ENCODE measurements at regions not wholly inside any gene's neighbourhood (a gene's known extent, or its start where the extent isn't known, plus 50 kb on each side); places are given as distances from the start of the nearest gene placed in this dataset.

DNA sequence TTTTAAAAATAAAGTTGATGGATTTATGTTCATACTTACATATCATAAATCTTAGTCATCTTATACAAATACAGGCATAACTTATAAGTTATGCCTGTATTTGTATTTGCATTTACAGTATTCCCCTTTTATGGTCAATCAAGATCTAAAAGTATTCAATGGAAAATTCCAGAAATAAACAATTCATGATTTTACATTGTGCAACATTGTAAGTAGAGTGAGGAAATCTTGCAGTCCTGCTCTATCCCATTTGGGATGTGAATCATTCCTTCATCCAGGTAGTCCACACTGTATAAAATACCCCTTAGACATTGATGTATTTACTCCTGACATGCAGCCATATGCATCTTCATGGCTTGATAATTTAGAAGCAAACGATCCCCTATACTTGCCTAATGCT lies 795.3 kb downstream of the SLITRK1 start:
- Histone ChIP-seq H3K36me3 (ENCODE audit: insufficient read depth, low read length) (no peaks in the 10 kb centered on the region), H3F3A (ENCODE audit: insufficient read depth, low read length, poor library complexity, severe bottlenecking) (no peaks in the 10 kb centered on the region), H3K27ac (ENCODE audit: low read length) (no peak overlapping the region), H3K27me3 (ENCODE audit: insufficient read depth, low read depth, low read length) (no peaks in the 10 kb centered on the region), H2AFZ (ENCODE audit: low read depth, low read length) (no peak overlapping the region), H3K4me2 (ENCODE audit: low read length) (no peak overlapping the region), H3K4me3 (ENCODE audit: low read length) (no peak overlapping the region), H3K9ac (ENCODE audit: low read length) (no peak overlapping the region), H3K9me3 (ENCODE audit: low read length) (peaks cover 5% of the 10 kb centered on the region), H4K20me1 (ENCODE audit: insufficient read depth) (no peaks in the 10 kb centered on the region), H3K79me2 (replicated peaks; ENCODE audit: insufficient read depth, low read length) (no peaks in the 10 kb centered on the region), H3K9me2 (ENCODE audit: insufficient read depth, low read length) (no peaks in the 10 kb centered on the region)
- TF ChIP-seq MXI1 (conservative IDR thresholded peaks at IDR 0.05; ENCODE audit: poor library complexity, severe bottlenecking) (no peak), POLR2AphosphoS5 (IDR thresholded peaks at IDR 0.05) (no peak), TAF1 (IDR thresholded peaks at IDR 0.05; ENCODE audit: low read depth) (no peak), EP300 (conservative IDR thresholded peaks at IDR 0.05; ENCODE audit: poor library complexity, severe bottlenecking) (no peak), SMC3 (conservative IDR thresholded peaks at IDR 0.05; ENCODE audit: poor library complexity) (no peak), EZH2 (IDR thresholded peaks at IDR 0.05; ENCODE audit: borderline replicate concordance, insufficient read depth, low read length, poor library complexity, severe bottlenecking) (no peak), RAD21 (conservative IDR thresholded peaks at IDR 0.05) (no peak)
- TF ChIP-seq, protein P1, sequence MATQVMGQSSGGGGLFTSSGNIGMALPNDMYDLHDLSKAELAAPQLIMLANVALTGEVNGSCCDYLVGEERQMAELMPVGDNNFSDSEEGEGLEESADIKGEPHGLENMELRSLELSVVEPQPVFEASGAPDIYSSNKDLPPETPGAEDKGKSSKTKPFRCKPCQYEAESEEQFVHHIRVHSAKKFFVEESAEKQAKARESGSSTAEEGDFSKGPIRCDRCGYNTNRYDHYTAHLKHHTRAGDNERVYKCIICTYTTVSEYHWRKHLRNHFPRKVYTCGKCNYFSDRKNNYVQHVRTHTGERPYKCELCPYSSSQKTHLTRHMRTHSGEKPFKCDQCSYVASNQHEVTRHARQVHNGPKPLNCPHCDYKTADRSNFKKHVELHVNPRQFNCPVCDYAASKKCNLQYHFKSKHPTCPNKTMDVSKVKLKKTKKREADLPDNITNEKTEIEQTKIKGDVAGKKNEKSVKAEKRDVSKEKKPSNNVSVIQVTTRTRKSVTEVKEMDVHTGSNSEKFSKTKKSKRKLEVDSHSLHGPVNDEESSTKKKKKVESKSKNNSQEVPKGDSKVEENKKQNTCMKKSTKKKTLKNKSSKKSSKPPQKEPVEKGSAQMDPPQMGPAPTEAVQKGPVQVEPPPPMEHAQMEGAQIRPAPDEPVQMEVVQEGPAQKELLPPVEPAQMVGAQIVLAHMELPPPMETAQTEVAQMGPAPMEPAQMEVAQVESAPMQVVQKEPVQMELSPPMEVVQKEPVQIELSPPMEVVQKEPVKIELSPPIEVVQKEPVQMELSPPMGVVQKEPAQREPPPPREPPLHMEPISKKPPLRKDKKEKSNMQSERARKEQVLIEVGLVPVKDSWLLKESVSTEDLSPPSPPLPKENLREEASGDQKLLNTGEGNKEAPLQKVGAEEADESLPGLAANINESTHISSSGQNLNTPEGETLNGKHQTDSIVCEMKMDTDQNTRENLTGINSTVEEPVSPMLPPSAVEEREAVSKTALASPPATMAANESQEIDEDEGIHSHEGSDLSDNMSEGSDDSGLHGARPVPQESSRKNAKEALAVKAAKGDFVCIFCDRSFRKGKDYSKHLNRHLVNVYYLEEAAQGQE (IDR thresholded peaks at IDR 0.05; ENCODE audit: borderline replicate concordance): no peak
- TF ChIP-seq, protein P2, sequence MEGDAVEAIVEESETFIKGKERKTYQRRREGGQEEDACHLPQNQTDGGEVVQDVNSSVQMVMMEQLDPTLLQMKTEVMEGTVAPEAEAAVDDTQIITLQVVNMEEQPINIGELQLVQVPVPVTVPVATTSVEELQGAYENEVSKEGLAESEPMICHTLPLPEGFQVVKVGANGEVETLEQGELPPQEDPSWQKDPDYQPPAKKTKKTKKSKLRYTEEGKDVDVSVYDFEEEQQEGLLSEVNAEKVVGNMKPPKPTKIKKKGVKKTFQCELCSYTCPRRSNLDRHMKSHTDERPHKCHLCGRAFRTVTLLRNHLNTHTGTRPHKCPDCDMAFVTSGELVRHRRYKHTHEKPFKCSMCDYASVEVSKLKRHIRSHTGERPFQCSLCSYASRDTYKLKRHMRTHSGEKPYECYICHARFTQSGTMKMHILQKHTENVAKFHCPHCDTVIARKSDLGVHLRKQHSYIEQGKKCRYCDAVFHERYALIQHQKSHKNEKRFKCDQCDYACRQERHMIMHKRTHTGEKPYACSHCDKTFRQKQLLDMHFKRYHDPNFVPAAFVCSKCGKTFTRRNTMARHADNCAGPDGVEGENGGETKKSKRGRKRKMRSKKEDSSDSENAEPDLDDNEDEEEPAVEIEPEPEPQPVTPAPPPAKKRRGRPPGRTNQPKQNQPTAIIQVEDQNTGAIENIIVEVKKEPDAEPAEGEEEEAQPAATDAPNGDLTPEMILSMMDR (IDR thresholded peaks at IDR 0.05; ENCODE audit: poor library complexity, severe bottlenecking): no peak

DNA sequence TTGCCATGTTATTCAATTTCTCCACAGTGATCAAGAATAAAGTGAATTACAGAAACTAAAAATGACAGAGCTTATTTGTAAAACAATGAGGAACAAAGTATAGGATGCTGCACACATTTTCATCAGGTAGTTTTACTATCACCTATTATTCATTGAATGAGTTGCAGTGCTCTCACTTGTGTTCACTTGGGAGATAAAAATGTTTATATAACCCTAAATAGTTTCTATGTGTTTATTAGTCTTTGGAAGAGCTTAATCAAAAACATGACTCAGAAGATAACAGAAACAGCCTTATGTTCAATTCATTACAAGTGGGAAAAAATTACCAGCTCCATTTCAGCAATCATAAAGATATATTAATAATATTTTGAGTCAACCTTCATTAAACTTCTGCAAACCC lies 796.2 kb downstream of the SLITRK1 start:
- H3K79me2 ChIP-seq (replicated peaks; ENCODE audit: insufficient read depth, low read length): no peaks in the 10 kb centered on the region
- no peak overlapping the region for H3K9ac ChIP-seq (ENCODE audit: low read length)
- H3K27me3 ChIP-seq (ENCODE audit: insufficient read depth, low read depth, low read length): no peaks in the 10 kb centered on the region
- H3K9me3 ChIP-seq (ENCODE audit: low read length): peaks cover 5% of the 10 kb centered on the region
- no peak overlapping the region for H3K4me2 ChIP-seq (ENCODE audit: low read length)
- H4K20me1 ChIP-seq (ENCODE audit: insufficient read depth): no peaks in the 10 kb centered on the region
- no peak overlapping the region for H3K4me3 ChIP-seq (ENCODE audit: low read length)
- H3K9me2 ChIP-seq (ENCODE audit: insufficient read depth, low read length): no peaks in the 10 kb centered on the region
- no peak overlapping the region for H2AFZ ChIP-seq (ENCODE audit: low read depth, low read length)
- no peaks in the 10 kb centered on the region for H3F3A ChIP-seq (ENCODE audit: insufficient read depth, low read length, poor library complexity, severe bottlenecking)
- no peak overlapping the region for H3K27ac ChIP-seq (ENCODE audit: low read length)
- TF ChIP-seq RAD21 (conservative IDR thresholded peaks at IDR 0.05) (no peak), TAF1 (IDR thresholded peaks at IDR 0.05; ENCODE audit: low read depth) (no peak), SMC3 (conservative IDR thresholded peaks at IDR 0.05; ENCODE audit: poor library complexity) (no peak), EP300 (conservative IDR thresholded peaks at IDR 0.05; ENCODE audit: poor library complexity, severe bottlenecking) (no peak), MXI1 (conservative IDR thresholded peaks at IDR 0.05; ENCODE audit: poor library complexity, severe bottlenecking) (no peak)
- TF ChIP-seq, protein P1 (IDR thresholded peaks at IDR 0.05; ENCODE audit: borderline replicate concordance): no peak
- TF ChIP-seq, protein P2 (IDR thresholded peaks at IDR 0.05; ENCODE audit: poor library complexity, severe bottlenecking): no peak
- no peaks in the 10 kb centered on the region for H3K36me3 ChIP-seq (ENCODE audit: insufficient read depth, low read length)
